K562 (cell line): ENCODE measurements at regions not wholly inside any gene's neighbourhood (a gene's known extent, or its start where the extent isn't known, plus 50 kb on each side); places are given as distances from the start of the nearest gene placed in this dataset.
A peak's percentile ranks its signal among the peaks of the same experiment; 100 is the strongest.

Source experiments
- ATF1 ChIP-seq, 2 experiments: fragments of 450-650 bp in 1 of 2; IDR thresholded peaks; 2 replicates each; pipeline ENCODE4 v1.6.1; 2016; ENCODE audit warnings: missing compliant biosample characterization in 1 of 2, missing genetic modification characterization in 1 of 2
- CXXC5 ChIP-seq: fragments of 250-450 bp; sonication (Bioruptor Pico); IDR thresholded peaks from 2 replicates; pipeline ENCODE4 v1.8.0; 2022; ENCODE audit warnings: inconsistent platforms, mild to moderate bottlenecking, moderate library complexity
- ESRRA ChIP-seq: fragments of 450-650 bp; IDR thresholded peaks from 2 replicates; pipeline ENCODE4 v1.6.1; 2014; ENCODE audit warnings: low read depth, mild to moderate bottlenecking, moderate library complexity, borderline replicate concordance
- FOXJ2 ChIP-seq: fragments of 200-800 bp; sonication (Bioruptor generic); IDR thresholded peaks from 2 replicates; pipeline ENCODE4 v1.6.1; 2016; ENCODE audit warnings: missing genetic modification characterization, missing compliant biosample characterization
- IRF2 ChIP-seq: sonication (generic); formaldehyde crosslinking; IDR thresholded peaks from 2 replicates; pipeline ENCODE4 v1.8.1; 2022; ENCODE audit warnings: mild to moderate bottlenecking, missing genetic modification reagents
- KDM1A ChIP-seq, 2 experiments: fragments of 450-650 bp; IDR thresholded peaks; 2 replicates each; pipeline ENCODE4 v1.6.1; 2016; ENCODE audit warnings: mild to moderate bottlenecking in 2 of 2
- MCM5 ChIP-seq: fragments of 450-650 bp; IDR thresholded peaks from 2 replicates; pipeline ENCODE4 v1.6.1; 2016; ENCODE audit warnings: low read depth
- MEF2A ChIP-seq: IDR thresholded peaks from 2 replicates; pipeline ENCODE4 v1.6.1; 2011; ENCODE audit warnings: low read depth, mild to moderate bottlenecking, low read length, moderate library complexity; ENCODE audit not compliant: control insufficient read depth
- NFYB ChIP-seq: IDR thresholded peaks from 2 replicates; pipeline ENCODE4 v1.6.1; 2011; ENCODE audit warnings: mild to moderate bottlenecking, moderate library complexity; ENCODE audit not compliant: insufficient read length; ENCODE audit errors: extremely low read depth
- PTRF ChIP-seq: fragments of 450-650 bp; IDR thresholded peaks from 2 replicates; pipeline ENCODE4 v1.6.1; 2016; ENCODE audit warnings: mild to moderate bottlenecking, missing genetic modification characterization, missing compliant biosample characterization
- RBM34 ChIP-seq: fragments of 200-400 bp; formaldehyde crosslinking; IDR thresholded peaks from 2 replicates; pipeline ENCODE4 v1.6.1; 2018; ENCODE audit warnings: low read length, borderline replicate concordance; ENCODE audit not compliant: insufficient read depth
- SLC30A9 ChIP-seq: fragments of 250-450 bp; sonication (Bioruptor Pico); IDR thresholded peaks from 2 replicates; pipeline ENCODE4 v1.8.0; 2022; ENCODE audit warnings: mild to moderate bottlenecking, moderate library complexity
- SMAD3 ChIP-seq: fragments of 450-650 bp; formaldehyde crosslinking; conservative IDR thresholded peaks from 2 replicates; pipeline ENCODE4 v1.4.0; 2020; ENCODE audit warnings: mild to moderate bottlenecking
- SMC3 ChIP-seq: conservative IDR thresholded peaks from 2 replicates; pipeline ENCODE4 v1.6.1; 2011; ENCODE audit warnings: low read depth, low read length, improper control_type of control experiment; ENCODE audit not compliant: insufficient read depth
- STAT5B ChIP-seq: fragments of 250-450 bp; sonication (Bioruptor Pico); IDR thresholded peaks from 2 replicates; pipeline ENCODE4 v1.8.0; 2021; ENCODE audit warnings: mild to moderate bottlenecking, inconsistent platforms
- ZFP1 ChIP-seq: fragments of 450-650 bp; formaldehyde crosslinking; IDR thresholded peaks from 2 replicates; pipeline ENCODE4 v1.4.0; 2020; ENCODE audit warnings: mild to moderate bottlenecking, mixed read lengths
- ZNF134 ChIP-seq: fragments of 250-450 bp; sonication (Bioruptor Pico); conservative IDR thresholded peaks from 2 replicates; pipeline ENCODE4 v1.4.0; 2020
- ZNF175 ChIP-seq: fragments of 200-800 bp; sonication (Bioruptor generic); IDR thresholded peaks from 2 replicates; pipeline ENCODE4 v1.6.1; 2016; ENCODE audit warnings: low read depth, mild to moderate bottlenecking, missing genetic modification characterization, missing compliant biosample characterization
- ZNF311 ChIP-seq: fragments of 250-450 bp; sonication (Bioruptor Pico); IDR thresholded peaks from 2 replicates; pipeline ENCODE4 v1.4.0; 2020; ENCODE audit warnings: mild to moderate bottlenecking, moderate library complexity
- ZNF431 ChIP-seq: sonication (generic); formaldehyde crosslinking; IDR thresholded peaks from 2 replicates; pipeline ENCODE4 v1.8.0; 2022; ENCODE audit warnings: mild to moderate bottlenecking, missing genetic modification reagents
- ZNF830 ChIP-seq: fragments of 250-450 bp; sonication (Bioruptor Pico); IDR thresholded peaks from 2 replicates; pipeline ENCODE4 v1.5.0; 2021; ENCODE audit warnings: mild to moderate bottlenecking
- TF ChIP-seq, protein P1 (sequence below): fragments of 450-650 bp; IDR thresholded peaks from 2 replicates; pipeline ENCODE4 v1.6.1; 2017; ENCODE audit warnings: antibody characterized with exemption, mild to moderate bottlenecking
- TF ChIP-seq, protein P2 (sequence below): fragments of 250-450 bp; sonication (Bioruptor Pico); IDR thresholded peaks from 2 replicates; pipeline ENCODE4 v1.8.0; 2022; ENCODE audit warnings: inconsistent platforms
- TF ChIP-seq, protein P3 (sequence below): fragments of 250-450 bp; sonication (Bioruptor Pico); IDR thresholded peaks from 2 replicates; pipeline ENCODE4 v1.5.0; 2021

DNA sequence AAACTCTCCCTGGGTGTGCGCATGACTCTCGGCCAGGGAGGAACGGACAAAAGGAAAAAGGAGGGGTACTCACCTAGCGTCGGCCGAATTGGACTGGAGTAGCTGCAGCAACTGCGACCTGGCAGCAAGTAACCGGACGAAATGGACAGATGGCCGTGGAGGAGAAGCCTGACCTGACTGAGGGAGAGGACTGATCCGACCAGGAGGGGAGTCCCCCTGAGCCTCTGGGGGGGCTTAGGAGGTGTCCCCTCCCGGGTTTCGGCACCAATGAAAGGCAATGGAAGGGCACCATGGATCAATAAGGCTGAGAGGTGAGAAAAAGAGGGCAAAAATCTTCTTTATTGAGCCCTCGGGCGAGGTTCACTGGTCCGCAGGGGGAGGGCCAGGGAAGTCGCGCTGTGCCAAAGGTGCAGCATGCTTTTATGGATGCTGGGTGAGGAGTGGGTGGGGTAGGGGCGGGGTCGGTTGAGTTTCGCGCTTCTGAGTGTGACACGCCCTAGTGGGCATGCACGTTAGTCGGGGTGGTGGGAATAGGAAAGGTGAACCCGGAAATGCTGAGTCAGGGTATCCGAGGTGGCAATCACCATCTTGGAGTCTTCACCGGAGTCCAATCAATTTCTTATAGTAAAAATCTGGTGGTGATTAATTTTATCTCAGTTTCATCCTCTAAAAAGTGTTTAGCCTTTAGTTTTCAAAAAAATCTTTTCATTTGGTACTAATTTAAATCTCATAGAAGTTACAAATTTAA lies 638.5 kb upstream of the DPP6 start (continued):
- TF ChIP-seq, protein P1, sequence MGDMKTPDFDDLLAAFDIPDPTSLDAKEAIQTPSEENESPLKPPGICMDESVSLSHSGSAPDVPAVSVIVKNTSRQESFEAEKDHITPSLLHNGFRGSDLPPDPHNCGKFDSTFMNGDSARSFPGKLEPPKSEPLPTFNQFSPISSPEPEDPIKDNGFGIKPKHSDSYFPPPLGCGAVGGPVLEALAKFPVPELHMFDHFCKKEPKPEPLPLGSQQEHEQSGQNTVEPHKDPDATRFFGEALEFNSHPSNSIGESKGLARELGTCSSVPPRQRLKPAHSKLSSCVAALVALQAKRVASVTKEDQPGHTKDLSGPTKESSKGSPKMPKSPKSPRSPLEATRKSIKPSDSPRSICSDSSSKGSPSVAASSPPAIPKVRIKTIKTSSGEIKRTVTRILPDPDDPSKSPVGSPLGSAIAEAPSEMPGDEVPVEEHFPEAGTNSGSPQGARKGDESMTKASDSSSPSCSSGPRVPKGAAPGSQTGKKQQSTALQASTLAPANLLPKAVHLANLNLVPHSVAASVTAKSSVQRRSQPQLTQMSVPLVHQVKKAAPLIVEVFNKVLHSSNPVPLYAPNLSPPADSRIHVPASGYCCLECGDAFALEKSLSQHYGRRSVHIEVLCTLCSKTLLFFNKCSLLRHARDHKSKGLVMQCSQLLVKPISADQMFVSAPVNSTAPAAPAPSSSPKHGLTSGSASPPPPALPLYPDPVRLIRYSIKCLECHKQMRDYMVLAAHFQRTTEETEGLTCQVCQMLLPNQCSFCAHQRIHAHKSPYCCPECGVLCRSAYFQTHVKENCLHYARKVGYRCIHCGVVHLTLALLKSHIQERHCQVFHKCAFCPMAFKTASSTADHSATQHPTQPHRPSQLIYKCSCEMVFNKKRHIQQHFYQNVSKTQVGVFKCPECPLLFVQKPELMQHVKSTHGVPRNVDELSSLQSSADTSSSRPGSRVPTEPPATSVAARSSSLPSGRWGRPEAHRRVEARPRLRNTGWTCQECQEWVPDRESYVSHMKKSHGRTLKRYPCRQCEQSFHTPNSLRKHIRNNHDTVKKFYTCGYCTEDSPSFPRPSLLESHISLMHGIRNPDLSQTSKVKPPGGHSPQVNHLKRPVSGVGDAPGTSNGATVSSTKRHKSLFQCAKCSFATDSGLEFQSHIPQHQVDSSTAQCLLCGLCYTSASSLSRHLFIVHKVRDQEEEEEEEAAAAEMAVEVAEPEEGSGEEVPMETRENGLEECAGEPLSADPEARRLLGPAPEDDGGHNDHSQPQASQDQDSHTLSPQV: peak; percentile 93
- TF ChIP-seq CXXC5: peak; percentile 19; the same call in 1 of the 2 replicates
- peak; percentile 67; the same call in 1 of the 2 replicates for TF ChIP-seq SMAD3 (CRISPR knock-in tag)
- TF ChIP-seq ZFP1 (CRISPR knock-in tag): no peak
- TF ChIP-seq MEF2A: no peak
- TF ChIP-seq ZNF175 (CRISPR knock-in tag): no peak
- no peak for TF ChIP-seq ZNF134 (CRISPR knock-in tag)
- no peak for TF ChIP-seq ESRRA
- TF ChIP-seq, protein P2, sequence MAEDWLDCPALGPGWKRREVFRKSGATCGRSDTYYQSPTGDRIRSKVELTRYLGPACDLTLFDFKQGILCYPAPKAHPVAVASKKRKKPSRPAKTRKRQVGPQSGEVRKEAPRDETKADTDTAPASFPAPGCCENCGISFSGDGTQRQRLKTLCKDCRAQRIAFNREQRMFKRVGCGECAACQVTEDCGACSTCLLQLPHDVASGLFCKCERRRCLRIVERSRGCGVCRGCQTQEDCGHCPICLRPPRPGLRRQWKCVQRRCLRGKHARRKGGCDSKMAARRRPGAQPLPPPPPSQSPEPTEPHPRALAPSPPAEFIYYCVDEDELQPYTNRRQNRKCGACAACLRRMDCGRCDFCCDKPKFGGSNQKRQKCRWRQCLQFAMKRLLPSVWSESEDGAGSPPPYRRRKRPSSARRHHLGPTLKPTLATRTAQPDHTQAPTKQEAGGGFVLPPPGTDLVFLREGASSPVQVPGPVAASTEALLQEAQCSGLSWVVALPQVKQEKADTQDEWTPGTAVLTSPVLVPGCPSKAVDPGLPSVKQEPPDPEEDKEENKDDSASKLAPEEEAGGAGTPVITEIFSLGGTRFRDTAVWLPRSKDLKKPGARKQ (CRISPR knock-in tag): no peak
- no peak for TF ChIP-seq PTRF (tag)
- no peak for TF ChIP-seq ZNF431 (CRISPR knock-in tag)
- no peak for TF ChIP-seq IRF2 (CRISPR knock-in tag)
- 0 out of 2 replicates have a peak, but pooled peaks have one; percentile 9 for TF ChIP-seq FOXJ2 (tag)
- TF ChIP-seq RBM34: no peak
- no peak for TF ChIP-seq ATF1 (CRISPR knock-in tag; IDR thresholded peaks at IDR 0.05)
- TF ChIP-seq ATF1 (tag; IDR thresholded peaks at IDR 0.05): peak; percentile 59; the same call in 1 of the 2 replicates
- TF ChIP-seq KDM1A (IDR thresholded peaks at IDR 0.05): no peak
- TF ChIP-seq, protein P3, sequence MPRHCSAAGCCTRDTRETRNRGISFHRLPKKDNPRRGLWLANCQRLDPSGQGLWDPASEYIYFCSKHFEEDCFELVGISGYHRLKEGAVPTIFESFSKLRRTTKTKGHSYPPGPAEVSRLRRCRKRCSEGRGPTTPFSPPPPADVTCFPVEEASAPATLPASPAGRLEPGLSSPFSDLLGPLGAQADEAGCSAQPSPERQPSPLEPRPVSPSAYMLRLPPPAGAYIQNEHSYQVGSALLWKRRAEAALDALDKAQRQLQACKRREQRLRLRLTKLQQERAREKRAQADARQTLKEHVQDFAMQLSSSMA (CRISPR knock-in tag): no peak
- no peak for TF ChIP-seq STAT5B (CRISPR knock-in tag)
- TF ChIP-seq SMC3: no peak
- TF ChIP-seq NFYB: no peak
- no peak for TF ChIP-seq MCM5
- TF ChIP-seq ZNF830 (CRISPR knock-in tag): no peak
- TF ChIP-seq ZNF311: no peak
- TF ChIP-seq SLC30A9 (CRISPR knock-in tag): no peak
